GM12875 (cell line): ENCODE measurements at regions not wholly inside any gene's neighbourhood (a gene's known extent, or its start where the extent isn't known, plus 50 kb on each side); places are given as distances from the start of the nearest gene placed in this dataset.

ENCODE experiments used
- H3K4me3 ChIP-seq: one replicate; pipeline ENCODE4 v1.5.1; 2011; ENCODE audit warnings: low read depth, low read length, control low read depth
- CTCF ChIP-seq: IDR thresholded peaks from 2 replicates; pipeline ENCODE4 v1.5.1; 2011; ENCODE audit warnings: low read depth, mild to moderate bottlenecking, control low read depth, inconsistent platforms, low read length, moderate library complexity, borderline replicate concordance; ENCODE audit not compliant: insufficient read depth

GRCh38 chr1:115545791-115546733 is 95.7 kb upstream of the VANGL1 start:
- TF ChIP-seq CTCF: peak; percentile 35; the same call in 1 of the 2 replicates
- no peak overlapping the region for H3K4me3 ChIP-seq

- H3K4me3 ChIP-seq: no peak overlapping the region
- TF ChIP-seq CTCF: no peak
Observed at GRCh38 chr1:115545096-115545720, 96.6 kb upstream of the VANGL1 start.

- no peak overlapping the region for H3K4me3 ChIP-seq
- TF ChIP-seq CTCF: no peak
Observed at GRCh38 chr1:115544131-115544530, 97.6 kb upstream of the VANGL1 start.

- no peak overlapping the region for H3K4me3 ChIP-seq
- no peak for TF ChIP-seq CTCF
Observed at GRCh38 chr1:115543247-115543646, 98.5 kb upstream of the VANGL1 start.

- no peak overlapping the region for H3K4me3 ChIP-seq
- no peak for TF ChIP-seq CTCF
Observed at GRCh38 chr1:115539736-115540135, 102.0 kb upstream of the VANGL1 start.

- H3K4me3 ChIP-seq: no peak overlapping the region
- TF ChIP-seq CTCF: no peak
Observed at GRCh38 chr1:115539061-115539460, 102.7 kb upstream of the VANGL1 start.

GRCh38 chr1:115538579-115538978 is 103.2 kb upstream of the VANGL1 start:
- H3K4me3 ChIP-seq: no peak overlapping the region
- no peak for TF ChIP-seq CTCF
